Keratinocyte (primary cell): ENCODE measurements at regions not wholly inside any gene's neighbourhood (a gene's known extent, or its start where the extent isn't known, plus 50 kb on each side); places are given as distances from the start of the nearest gene placed in this dataset.

Source experiments
- DNase-seq: peaks from one replicate; pipeline ENCODE4 v3.0.0-alpha.2; 2011; ENCODE audit warnings: low read depth, missing footprints, low spot score
- FAIRE-seq: peaks from 2 replicates; lab custom pipeline; 2011; peaks lifted over from hg19 to GRCh38; lab: Jason Lieb, UNC
- H2AFZ ChIP-seq: 2 replicates; pipeline ENCODE4 v1.6.0; 2012; ENCODE audit warnings: low read length, control low read depth, inconsistent platforms; ENCODE audit not compliant: control insufficient read depth
- H3K27ac ChIP-seq: 2 replicates; pipeline ENCODE4 v1.5.1; 2011; ENCODE audit warnings: low read length; ENCODE audit not compliant: control insufficient read depth, insufficient read depth
- H3K27me3 ChIP-seq: 3 replicates; pipeline ENCODE4 v1.6.0; 2011; ENCODE audit warnings: low read length; ENCODE audit not compliant: control insufficient read depth, insufficient read depth; ENCODE audit errors: extremely low read depth
- H3K36me3 ChIP-seq, 2 experiments: 2 replicates in 1 of 2; 3 replicates in 1 of 2; pipeline ENCODE4 v1.5.1; 2011; ENCODE audit warnings: low read length in 2 of 2, mild to moderate bottlenecking in 1 of 2; ENCODE audit not compliant: control insufficient read depth in 2 of 2, insufficient read depth in 2 of 2; ENCODE audit errors: extremely low read depth in 1 of 2
- H3K4me1 ChIP-seq: 3 replicates; pipeline ENCODE4 v1.5.1; 2011; ENCODE audit warnings: low read length; ENCODE audit not compliant: control insufficient read depth, insufficient read depth; ENCODE audit errors: extremely low read depth
- H3K4me2 ChIP-seq: 3 replicates; pipeline ENCODE4 v1.6.0; 2011; ENCODE audit warnings: low read depth, low read length; ENCODE audit not compliant: control insufficient read depth, insufficient read depth; ENCODE audit errors: extremely low read depth
- H3K4me3 ChIP-seq, 3 experiments: fragments of 200-600 bp in 1 of 3; sonication (generic) in 1 of 3; 2 replicates in 2 of 3; 3 replicates in 1 of 3; pipeline ENCODE4 v1.5.1; 2011 to 2016; ENCODE audit warnings: low read length in 3 of 3, mild to moderate bottlenecking in 3 of 3, control low read depth in 2 of 3, inconsistent platforms in 1 of 3, low read depth in 1 of 3, mixed read lengths in 1 of 3, mixed run types in 1 of 3, moderate library complexity in 1 of 3; ENCODE audit not compliant: control insufficient read depth in 2 of 3, insufficient read depth in 2 of 3; ENCODE audit errors: extremely low read depth in 1 of 3
- H3K79me2 ChIP-seq: 2 replicates; pipeline ENCODE4 v1.6.0; 2012; ENCODE audit warnings: low read length; ENCODE audit not compliant: control insufficient read depth, insufficient read depth
- H3K9ac ChIP-seq: 3 replicates; pipeline ENCODE4 v1.6.0; 2011; ENCODE audit warnings: low read length; ENCODE audit not compliant: control insufficient read depth, insufficient read depth; ENCODE audit errors: extremely low read depth
- H3K9me1 ChIP-seq: 3 replicates; pipeline ENCODE4 v1.6.0; 2011; ENCODE audit warnings: low read length; ENCODE audit not compliant: control insufficient read depth, insufficient read depth; ENCODE audit errors: extremely low read depth
- H3K9me3 ChIP-seq: 2 replicates; pipeline ENCODE4 v1.5.1; 2012; ENCODE audit warnings: low read depth, low read length; ENCODE audit not compliant: control insufficient read depth
- H4K20me1 ChIP-seq: 3 replicates; pipeline ENCODE4 v1.6.0; 2011; ENCODE audit warnings: low read length; ENCODE audit not compliant: control insufficient read depth, insufficient read depth; ENCODE audit errors: extremely low read depth
- EZH2 ChIP-seq: IDR thresholded peaks from one replicate; pipeline ENCODE4 v1.6.1; 2012; ENCODE audit warnings: inconsistent platforms, mild to moderate bottlenecking, low read length, moderate library complexity
- dilution Hi-C: fragments of 300-500 bp; cut with MboI; formaldehyde crosslinking; loops from one replicate; pipeline ENCODE4 v1.7.0; 2020; ENCODE audit warnings: low sequenced_read_pairs; ENCODE audit not compliant: extremely low pct_ligation_motif_present
- TF ChIP-seq, protein P1 (sequence below), 3 experiments: IDR thresholded peaks in 1 of 3; conservative IDR thresholded peaks in 1 of 3; optimal IDR thresholded peaks in 1 of 3; 2 replicates in 2 of 3; 3 replicates in 1 of 3; pipeline versions ENCODE3 to v1.5.1; 2011; ENCODE audit warnings: low read length in 3 of 3, mild to moderate bottlenecking in 3 of 3, moderate library complexity in 2 of 3, control low read depth in 1 of 3, inconsistent platforms in 1 of 3; ENCODE audit not compliant: insufficient read depth in 2 of 3; ENCODE audit errors: extremely low read depth in 1 of 3

DNA sequence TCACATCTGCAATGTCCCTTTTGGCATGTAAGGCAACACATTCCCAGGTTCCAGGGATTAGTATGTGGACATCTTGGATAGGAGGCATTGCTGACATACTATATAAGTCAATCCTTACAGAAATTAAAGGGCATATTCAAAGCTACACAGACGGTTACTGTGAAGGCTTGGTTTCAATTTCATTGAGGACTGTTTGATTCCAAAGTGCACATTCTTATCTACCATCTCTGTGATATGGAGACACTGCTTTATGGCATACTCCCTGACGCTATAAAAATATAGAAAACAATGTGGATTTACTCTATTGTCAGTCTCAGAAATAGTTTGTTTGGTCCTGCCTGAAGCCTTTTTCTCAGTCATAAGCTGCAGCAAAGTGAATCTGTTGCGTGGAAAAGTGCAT is 1486.7 kb downstream of the FAM181B start:
- H3K4me3 ChIP-seq, result no peak overlapping the region
- no peaks in the 10 kb centered on the region for H3K79me2 ChIP-seq
- H3K4me2 ChIP-seq, result no peak overlapping the region
- no peaks in the 10 kb centered on the region for H3K36me3 ChIP-seq
- no peak overlapping the region for H3K27ac ChIP-seq
- dilution Hi-C loops, result no loop called here
- no peak overlapping the region for H3K9ac ChIP-seq
- DNase-seq (no peak), FAIRE-seq (no peak)
- no peaks in the 10 kb centered on the region for H3K9me3 ChIP-seq
- no peak overlapping the region for H2AFZ ChIP-seq
- TF ChIP-seq EZH2, result no peak
- TF ChIP-seq, protein P1, sequence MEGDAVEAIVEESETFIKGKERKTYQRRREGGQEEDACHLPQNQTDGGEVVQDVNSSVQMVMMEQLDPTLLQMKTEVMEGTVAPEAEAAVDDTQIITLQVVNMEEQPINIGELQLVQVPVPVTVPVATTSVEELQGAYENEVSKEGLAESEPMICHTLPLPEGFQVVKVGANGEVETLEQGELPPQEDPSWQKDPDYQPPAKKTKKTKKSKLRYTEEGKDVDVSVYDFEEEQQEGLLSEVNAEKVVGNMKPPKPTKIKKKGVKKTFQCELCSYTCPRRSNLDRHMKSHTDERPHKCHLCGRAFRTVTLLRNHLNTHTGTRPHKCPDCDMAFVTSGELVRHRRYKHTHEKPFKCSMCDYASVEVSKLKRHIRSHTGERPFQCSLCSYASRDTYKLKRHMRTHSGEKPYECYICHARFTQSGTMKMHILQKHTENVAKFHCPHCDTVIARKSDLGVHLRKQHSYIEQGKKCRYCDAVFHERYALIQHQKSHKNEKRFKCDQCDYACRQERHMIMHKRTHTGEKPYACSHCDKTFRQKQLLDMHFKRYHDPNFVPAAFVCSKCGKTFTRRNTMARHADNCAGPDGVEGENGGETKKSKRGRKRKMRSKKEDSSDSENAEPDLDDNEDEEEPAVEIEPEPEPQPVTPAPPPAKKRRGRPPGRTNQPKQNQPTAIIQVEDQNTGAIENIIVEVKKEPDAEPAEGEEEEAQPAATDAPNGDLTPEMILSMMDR (optimal IDR thresholded peaks at IDR 0.05 in 1 of 3, IDR thresholded peaks at IDR 0.05 in 1 of 3, conservative IDR thresholded peaks at IDR 0.05 in 1 of 3; ENCODE audit: extremely low read depth in 1 of 3, insufficient read depth in 2 of 3, low read length in 3 of 3), result no peak
- H3K27me3 ChIP-seq, result no peaks in the 10 kb centered on the region
- no peaks in the 10 kb centered on the region for H3K4me1 ChIP-seq
- H4K20me1 ChIP-seq, result no peaks in the 10 kb centered on the region
- no peaks in the 10 kb centered on the region for H3K9me1 ChIP-seq

DNA sequence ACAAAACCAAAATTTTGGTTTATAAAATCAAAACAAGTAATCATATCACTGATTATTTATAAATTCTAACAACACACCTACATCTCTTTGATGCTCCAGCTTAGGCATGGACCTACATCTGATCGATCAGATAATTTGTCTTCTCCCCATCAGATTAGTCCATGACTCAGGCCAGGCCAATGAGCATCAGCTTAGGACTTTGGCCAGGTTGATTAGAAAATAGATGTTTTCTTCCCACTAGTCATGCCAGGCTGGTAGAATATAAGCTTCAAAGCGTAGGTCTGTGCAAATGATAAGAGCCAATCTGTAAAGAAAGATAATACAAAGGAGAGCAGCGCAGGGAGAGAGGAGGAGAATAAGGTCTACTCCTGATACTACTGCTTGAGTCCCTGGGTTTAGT is 1487.9 kb downstream of the FAM181B start:
- no peaks in the 10 kb centered on the region for H3K9me1 ChIP-seq
- H3K36me3 ChIP-seq, result no peaks in the 10 kb centered on the region
- no peak for TF ChIP-seq EZH2
- TF ChIP-seq, protein P1 (optimal IDR thresholded peaks at IDR 0.05 in 1 of 3, IDR thresholded peaks at IDR 0.05 in 1 of 3, conservative IDR thresholded peaks at IDR 0.05 in 1 of 3; ENCODE audit: extremely low read depth in 1 of 3, insufficient read depth in 2 of 3, low read length in 3 of 3), result no peak
- H3K4me2 ChIP-seq, result no peak overlapping the region
- H3K4me3 ChIP-seq, result no peak overlapping the region
- H4K20me1 ChIP-seq, result no peaks in the 10 kb centered on the region
- H2AFZ ChIP-seq, result no peak overlapping the region
- dilution Hi-C loops, result no loop called here
- H3K27ac ChIP-seq, result no peak overlapping the region
- H3K79me2 ChIP-seq, result no peaks in the 10 kb centered on the region
- H3K4me1 ChIP-seq, result no peaks in the 10 kb centered on the region
- no peaks in the 10 kb centered on the region for H3K9me3 ChIP-seq
- DNase-seq (no peak), FAIRE-seq (no peak)
- H3K27me3 ChIP-seq, result no peaks in the 10 kb centered on the region
- H3K9ac ChIP-seq, result no peak overlapping the region
